ENCODE measurements at regions not wholly inside any gene's neighbourhood (a gene's known extent, or its start where the extent isn't known, plus 50 kb on each side); places are given as distances from the start of the nearest gene placed in this dataset.

DNA sequence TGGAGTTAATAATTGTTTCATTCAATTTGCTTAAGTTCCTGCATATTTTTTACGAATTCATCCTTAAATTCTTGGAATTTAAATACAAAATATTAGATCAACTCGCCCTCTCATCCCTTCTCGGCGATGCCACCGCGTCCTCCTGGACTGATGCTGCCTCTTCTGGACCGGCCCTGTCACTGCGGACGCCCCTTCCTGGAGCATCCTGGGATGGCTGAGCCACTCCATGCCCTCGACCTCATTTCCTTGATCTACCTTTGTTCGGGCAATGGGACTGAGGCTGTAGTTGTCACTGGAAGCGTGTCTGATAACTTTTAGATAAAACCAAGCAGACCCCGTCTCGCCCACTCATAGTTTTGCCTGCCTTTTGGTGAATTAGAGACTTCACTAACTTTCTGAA is 283.7 kb downstream of the TEX29 start:
- TF ChIP-seq CTCF (IDR thresholded peaks at IDR 0.05; ENCODE audit: low read length) (no peak), EZH2 (optimal IDR thresholded peaks at IDR 0.05; ENCODE audit: low read depth, low read length) (no peak), EZH2phosphoT487 (IDR thresholded peaks at IDR 0.05; ENCODE audit: low read length) (no peak)
